HG03558 (cell line): ENCODE measurements at regions not wholly inside any gene's neighbourhood (a gene's known extent, or its start where the extent isn't known, plus 50 kb on each side); places are given as distances from the start of the nearest gene placed in this dataset.
"Not testable (repeated sequence)": the region's sequence is repeated elsewhere in the genome, so short reads cannot be mapped to it uniquely, and the experiment has no call there.

Source experiments
- ATAC-seq: cut with Tn5 transposase; IDR thresholded peaks from one replicate; pipeline ENCODE4 v1.9.1; 2021; ENCODE audit warnings: moderate number of reproducible peaks; ENCODE audit not compliant: unreplicated experiment; ENCODE audit errors: extremely low read depth

GRCh38 chr14:54010981-54011380 is 54.4 kb upstream of the BMP4 start:
- no peak for ATAC-seq

DNA sequence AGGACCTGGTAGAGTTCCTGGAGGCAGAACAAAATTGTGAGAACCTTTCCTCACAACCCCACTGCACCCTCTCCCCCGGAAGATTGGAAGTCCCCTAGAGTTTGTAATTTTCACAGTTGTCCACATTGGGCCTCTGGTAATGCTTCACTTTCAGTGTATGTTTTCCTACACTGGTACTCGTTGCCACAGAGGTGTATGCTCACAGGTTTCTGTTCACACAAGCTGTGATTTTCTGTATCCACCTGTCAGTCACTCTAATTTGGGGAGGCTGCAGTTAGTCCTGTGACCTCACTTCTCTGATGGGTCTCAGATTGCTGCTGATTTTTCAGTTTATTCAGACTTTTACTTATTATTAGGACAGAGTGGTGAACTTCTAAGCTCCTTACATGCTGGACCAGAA is 66.4 kb upstream of the BMP4 start:
- no peak for ATAC-seq

GRCh38 chr14:54025661-54026060 is 69.0 kb upstream of the BMP4 start:
- no peak for ATAC-seq

DNA sequence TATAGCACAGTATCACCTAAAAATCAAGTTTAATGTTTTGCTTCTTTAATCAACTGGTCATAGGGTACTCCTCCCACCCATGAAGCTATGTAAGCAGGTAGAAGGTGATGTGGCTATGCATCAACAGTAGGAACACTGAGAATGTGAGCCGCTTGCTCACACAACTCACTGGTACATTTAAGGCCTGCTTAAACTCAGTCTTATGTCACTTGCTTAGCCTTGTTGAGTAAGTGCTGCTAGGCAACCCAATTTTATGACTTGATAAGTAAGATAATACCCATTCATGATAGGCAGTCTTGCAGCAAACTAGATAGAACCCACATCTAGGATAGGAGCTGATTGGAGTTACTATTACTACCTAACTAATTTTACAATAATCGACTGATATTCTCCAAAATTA is 70.0 kb upstream of the BMP4 start:
- ATAC-seq: no peak

DNA sequence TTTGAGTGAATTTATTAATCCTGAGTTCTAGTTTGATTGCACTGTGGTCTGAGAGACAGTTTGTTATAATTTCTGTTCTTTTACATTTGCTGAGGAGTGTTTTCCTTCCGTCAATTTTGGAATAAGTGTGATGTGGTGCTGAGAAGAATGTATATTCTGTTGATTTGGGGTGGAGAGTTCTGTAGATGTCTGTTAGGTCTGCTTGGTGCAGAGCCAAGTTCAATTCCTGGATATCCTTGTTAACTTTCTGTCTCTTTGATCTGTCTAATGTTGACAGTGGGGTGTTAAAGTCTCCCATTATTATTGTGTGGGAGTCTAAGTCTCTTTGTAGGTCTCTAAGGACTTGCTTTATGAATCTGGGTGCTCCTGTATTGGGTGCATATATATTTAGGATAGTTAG is 74.4 kb upstream of the BMP4 start:
- ATAC-seq: not testable (repeated sequence)

DNA sequence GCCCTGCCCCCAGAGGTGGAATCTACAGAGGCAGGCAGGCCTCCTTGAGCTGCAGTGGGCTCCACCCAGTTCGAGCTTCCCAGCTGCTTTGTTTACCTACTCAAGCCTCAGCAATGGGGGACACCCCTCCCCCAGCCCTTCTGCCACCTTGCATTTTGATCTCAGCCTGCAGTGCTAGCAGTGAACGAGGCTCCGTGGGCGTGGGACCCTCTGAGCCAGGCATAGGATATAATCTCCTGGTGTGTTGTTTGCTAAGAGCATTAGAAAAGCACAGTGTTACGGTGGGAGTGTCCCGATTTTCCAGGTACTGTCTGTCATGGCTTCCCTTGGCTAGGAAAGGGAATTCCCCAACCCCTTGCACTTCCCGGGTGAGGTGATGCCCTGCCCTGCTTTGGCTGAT is 76.7 kb upstream of the BMP4 start:
- ATAC-seq: not testable (repeated sequence)

GRCh38 chr14:54038724-54039123 is 82.1 kb upstream of the BMP4 start:
- no peak for ATAC-seq

DNA sequence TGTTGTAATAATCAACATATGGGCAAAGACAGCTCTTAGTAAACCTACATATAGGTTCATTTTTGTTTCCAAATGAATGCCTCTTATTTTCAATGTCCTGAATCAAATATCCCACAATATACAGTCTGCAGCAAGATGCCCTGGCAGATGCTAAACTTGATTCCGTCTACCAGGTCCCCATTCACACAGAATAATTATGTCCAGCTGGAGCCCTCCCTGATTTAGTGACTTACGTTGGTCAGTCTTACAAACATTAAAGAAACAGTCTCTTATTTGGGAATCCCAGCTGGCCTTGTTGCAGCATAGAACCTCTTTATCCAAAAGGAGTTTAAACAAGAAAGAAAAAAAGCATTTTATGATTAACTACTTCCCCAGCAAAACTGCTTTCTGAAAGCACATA is 82.7 kb upstream of the BMP4 start:
- no peak for ATAC-seq

- no peak for ATAC-seq
These were observed 84.2 kb upstream of the BMP4 start for GRCh38 chr14:54040846-54041245.

DNA sequence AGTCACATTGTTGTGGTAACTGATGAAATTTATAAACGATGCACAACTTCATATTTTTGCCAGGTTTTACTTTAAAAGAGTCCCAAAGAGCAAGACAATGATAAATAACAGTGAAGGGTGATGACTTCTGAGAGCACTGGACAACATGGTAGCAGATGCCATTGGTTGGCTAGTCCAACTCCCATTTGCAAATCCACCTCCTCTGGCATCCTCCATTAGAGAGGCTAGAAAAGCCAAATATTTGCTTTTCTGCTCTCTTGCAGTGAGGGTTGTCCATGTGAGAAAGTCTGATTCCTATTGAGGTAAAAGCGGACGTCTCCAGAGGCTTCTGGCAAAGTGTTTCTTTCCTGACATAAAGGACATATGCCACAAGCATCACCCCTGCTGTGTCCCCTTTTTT is 89.6 kb upstream of the BMP4 start:
- ATAC-seq: no peak

GRCh38 chr14:54047645-54048308 is 91.2 kb upstream of the BMP4 start:
- ATAC-seq: no peak

- no peak for ATAC-seq
These were observed 91.7 kb upstream of the BMP4 start for GRCh38 chr14:54048311-54048710.

DNA sequence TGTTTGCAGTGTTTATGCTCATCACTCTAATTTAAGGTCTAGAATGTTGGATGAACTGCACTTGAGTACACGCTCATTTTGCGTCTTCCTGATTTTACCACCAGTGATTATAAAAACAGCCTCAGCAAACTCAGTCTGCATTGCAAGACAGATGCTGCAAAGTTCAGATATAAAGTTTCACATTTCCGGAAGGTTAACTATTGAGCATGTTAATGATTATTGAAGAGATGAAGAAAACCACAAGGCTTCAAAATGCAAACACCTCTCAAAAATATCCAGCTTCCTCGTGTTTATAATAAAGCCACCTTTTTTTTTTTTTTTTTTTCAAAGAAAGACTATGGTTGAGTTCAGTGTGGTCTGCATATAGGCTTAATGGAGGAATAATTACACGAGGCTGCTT is 92.1 kb upstream of the BMP4 start:
- ATAC-seq: no peak

- no peak for ATAC-seq
These were observed 94.1 kb upstream of the BMP4 start for GRCh38 chr14:54050759-54051158.

- no peak for ATAC-seq
These were observed 96.2 kb upstream of the BMP4 start for GRCh38 chr14:54052696-54053385.

GRCh38 chr14:54053386-54053745 is 96.7 kb upstream of the BMP4 start:
- no peak for ATAC-seq

DNA sequence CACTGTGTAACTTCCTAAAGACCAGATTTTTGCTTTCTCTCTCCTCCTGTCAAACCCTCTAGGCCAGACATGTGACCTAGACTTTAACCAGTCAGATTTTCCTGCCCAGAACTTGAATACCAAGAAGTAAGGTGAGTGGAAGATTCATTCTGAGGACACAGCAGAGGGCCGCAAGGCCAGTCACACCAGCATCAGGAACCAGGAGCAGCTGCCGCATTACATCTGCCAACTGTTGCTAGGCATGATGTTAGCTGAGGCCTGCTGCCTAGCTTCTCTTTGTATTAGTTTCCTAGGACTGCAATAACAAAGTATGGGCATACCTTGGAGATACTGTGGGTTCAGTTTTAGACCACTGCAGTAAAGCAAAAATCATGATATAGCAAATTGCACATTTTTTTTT is 101.9 kb upstream of the BMP4 start:
- ATAC-seq: no peak

GRCh38 chr14:54083549-54084239 is 127.1 kb upstream of the BMP4 start:
- ATAC-seq: no peak

DNA sequence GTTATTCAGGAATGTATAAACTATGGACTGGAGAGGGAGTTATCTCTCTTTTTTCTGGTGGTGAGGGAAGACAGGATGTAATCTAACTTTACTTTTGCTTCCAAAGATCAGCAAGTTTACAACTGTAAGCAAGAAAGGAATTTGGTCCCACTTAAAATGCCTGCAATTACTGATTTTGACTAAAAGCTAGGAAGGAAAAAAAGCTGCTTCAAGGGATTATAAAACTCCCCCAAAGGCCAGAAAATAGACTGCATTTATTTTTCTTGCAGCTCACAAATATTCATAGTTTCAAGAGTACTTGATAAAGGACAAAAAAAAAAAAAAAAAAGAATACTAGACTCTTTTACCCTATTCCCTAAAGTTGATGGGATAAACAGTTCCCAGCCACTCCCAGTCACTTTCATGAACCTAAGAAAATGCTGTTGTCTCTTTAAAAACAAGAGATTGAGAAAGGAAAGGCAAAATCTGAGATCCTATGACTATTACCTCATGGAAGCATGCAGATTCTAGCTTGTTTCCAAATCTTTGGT is 128.7 kb upstream of the BMP4 start:
- no peak for ATAC-seq

DNA sequence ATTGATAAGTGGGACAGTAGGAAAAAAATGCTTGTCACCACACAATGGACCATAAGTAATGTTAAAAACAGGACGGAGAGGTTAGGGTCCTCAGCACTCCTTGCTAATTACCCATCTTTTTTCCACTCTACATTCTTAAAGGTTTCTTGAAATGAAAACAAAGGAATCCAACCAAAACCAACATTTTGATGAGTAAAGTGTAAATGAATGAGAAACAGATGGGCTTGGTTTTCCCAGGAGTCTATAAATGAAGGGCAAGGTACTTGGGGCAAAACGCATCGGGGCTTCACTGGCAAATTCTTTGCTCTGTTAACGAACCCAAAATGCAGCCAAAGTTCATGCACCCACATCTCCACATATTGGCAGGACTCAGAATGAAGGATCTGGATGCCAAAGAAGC is 129.2 kb upstream of the BMP4 start:
- no peak for ATAC-seq

GRCh38 chr14:54086767-54087166 is 130.1 kb upstream of the BMP4 start:
- no peak for ATAC-seq
